Dermis microvascular lymphatic vessel endothelial cell (primary cell): ENCODE measurements at regions not wholly inside any gene's neighbourhood (a gene's known extent, or its start where the extent isn't known, plus 50 kb on each side); places are given as distances from the start of the nearest gene placed in this dataset.

ENCODE experiments used
- DNase-seq, 2 donors: peaks; one replicate each; pipeline versions ENCODE4 v3.0.0 to v3.0.0-alpha.2; 2010; ENCODE audit warnings: low read depth in 2 of 2

DNA sequence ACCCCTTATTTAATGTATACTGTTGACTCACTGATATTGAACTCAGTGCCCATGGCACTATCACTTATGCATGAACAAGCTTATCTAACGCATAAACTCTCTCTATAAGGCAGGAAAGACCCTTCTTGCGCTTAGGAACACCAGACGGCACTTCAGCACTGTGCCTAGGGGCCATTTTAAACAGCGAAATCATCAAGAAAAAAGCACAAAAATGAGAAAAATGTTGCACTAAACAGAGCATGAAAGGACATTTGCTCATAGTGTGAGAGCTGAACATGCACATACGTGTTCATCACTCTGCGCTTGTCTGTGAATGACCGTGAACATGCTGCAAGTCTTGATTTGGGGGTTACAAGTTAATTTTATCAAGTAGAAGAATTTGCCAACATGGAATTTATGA lies 109.6 kb downstream of the WDR11 start:
- DNase-seq = no peak

GRCh38 chr10:120961795-120962755 lies 110.9 kb downstream of the WDR11 start:
- no peak for DNase-seq

GRCh38 chr10:120962756-120963593 lies 111.8 kb downstream of the WDR11 start:
- DNase-seq = no peak

GRCh38 chr10:120963594-120964220 lies 112.5 kb downstream of the WDR11 start:
- no peak for DNase-seq

DNA sequence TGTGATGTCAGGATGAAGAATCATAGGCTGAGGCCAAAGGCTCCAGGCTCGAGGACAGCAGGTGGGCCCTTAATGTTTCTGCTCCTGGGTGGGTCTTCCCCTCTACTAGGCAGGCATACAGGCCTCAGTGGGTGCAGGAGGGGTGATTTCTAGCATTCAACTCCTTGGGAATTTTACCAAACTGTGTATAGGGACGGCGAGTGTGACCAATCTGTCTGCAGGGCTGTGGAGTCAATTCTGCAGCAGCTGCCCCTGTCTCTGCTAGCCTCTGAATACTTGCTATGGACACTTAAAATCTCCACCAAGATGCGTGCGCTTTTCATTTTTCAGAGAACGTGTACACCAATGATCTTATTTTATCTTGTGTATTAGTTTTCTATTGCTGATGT lies 115.5 kb downstream of the WDR11 start:
- DNase-seq = no peak

- DNase-seq = no peak
Observed at GRCh38 chr10:120969219-120969645, 118.1 kb downstream of the WDR11 start.

GRCh38 chr10:120970595-120971529 lies 119.7 kb downstream of the WDR11 start:
- no peak for DNase-seq

- DNase-seq = no peak
Observed at GRCh38 chr10:120971671-120972070, 120.5 kb downstream of the WDR11 start.

- no peak for DNase-seq
Observed at GRCh38 chr10:120972259-120972658, 121.1 kb downstream of the WDR11 start.

GRCh38 chr10:120975072-120975867 lies 124.1 kb downstream of the WDR11 start:
- no peak for DNase-seq

DNA sequence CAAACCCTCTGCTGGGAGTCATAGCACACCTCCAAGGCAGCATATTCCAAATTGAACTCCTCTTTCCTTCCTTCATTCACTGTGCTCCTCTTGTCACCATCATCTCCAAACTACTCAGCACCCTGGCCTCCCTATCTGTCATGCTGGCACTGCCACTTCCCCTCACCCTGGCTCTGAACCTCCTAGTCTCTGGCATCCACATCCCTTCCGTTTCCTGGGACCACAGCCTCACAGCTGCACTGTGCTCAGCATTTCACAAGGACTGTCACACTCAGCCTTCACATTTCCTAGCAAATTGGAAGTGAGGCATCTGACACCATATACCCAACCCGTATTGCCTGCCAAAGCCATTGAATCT lies 124.7 kb downstream of the WDR11 start:
- DNase-seq = no peak

GRCh38 chr10:120977897-120978296 lies 126.7 kb downstream of the WDR11 start:
- DNase-seq = no peak

DNA sequence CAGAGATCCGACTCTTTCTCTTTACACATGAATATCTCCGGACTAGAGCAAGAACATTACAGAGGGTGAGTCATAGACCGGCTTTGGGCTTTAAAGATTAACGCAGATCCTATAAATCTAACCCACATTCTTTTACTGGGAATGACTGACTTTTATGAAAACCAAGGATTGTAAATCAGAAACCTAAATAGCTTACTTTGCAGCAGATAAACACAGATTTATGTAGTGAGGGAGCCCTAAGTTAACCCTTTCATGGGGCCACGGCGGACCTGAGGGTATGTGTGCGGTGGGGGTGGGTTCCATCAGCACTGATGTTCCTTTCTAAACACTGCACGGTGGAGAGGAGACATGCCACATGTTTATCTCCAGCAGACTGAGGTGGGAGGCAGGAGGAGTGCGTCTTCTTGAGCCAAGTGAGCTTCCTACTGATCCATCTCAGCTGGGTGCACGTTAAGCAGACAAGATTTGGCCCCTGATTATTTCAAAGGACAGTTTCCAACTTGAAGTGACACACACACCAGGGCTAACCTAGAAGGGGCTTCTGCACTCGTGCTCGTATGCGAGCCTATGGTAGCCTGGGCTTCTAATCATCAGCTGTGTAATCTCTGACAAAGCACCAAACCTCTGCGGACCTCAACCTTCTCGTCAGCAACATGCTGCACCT lies 127.6 kb downstream of the WDR11 start:
- no peak for DNase-seq

DNA sequence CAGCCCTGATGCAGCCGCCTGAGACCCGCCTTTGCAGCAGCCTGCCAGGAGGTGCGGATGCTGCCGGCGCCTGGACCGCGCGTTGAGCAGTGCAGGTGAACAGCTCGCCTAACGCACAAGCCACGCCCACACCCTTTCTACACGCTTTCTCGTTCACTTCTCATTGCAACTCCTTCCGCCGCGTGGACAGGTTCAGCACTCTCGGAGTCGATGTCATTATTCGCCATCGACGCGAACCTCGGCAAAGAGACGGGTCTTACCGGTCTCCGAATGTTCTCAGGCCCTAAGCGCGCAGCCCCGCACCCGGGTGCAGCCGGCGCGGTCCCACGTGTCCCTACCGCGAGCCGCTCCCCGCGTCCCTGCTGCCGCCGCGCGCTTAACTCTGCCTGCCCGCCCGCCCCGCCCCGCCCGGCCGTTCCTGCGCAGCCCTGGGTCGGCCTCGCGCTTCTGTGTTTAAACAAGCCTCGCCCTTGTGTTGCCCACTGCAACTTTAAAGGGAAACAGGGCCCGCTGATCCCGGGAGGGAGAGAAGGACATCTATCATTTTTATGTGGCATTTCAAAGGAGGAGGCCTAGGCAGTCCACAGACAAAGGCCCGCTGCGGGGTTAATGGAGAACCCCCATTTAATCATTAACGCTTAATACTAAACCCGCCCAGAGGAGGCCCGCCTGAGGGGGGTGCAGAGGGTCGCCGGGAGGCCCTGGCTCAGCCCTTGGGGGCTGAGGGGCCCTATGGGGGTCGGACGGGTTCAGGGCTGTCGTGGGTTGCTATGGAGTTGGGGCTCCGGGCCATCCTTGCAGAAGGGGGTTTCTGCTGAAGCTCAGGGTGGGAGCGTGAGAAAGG lies 128.5 kb downstream of the WDR11 start:
- DNase-seq = no peak

- DNase-seq = no peak
Observed at GRCh38 chr10:120980279-120981255, 129.4 kb downstream of the WDR11 start.

GRCh38 chr10:120981601-120982391 lies 130.6 kb downstream of the WDR11 start:
- DNase-seq = no peak

DNA sequence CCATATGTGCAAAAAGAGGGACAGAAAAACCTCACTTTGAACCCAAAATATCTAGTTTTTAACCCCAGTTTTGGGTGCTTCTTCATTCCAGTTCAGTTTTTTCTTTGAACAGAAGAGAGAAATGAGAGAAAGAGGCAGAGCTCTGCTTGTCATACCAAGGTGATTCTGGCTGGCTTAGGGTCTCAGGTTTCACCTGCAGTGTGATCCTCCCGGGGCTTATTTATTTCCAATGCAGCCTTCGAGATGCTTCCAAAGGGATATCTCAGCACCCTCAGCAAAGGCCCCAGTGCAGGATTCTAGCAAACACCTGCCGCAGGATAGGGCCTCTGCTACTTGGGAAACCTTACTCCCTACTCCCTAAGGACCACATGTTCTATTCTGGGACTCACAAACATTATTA lies 131.3 kb downstream of the WDR11 start:
- no peak for DNase-seq
